Activated CD8-positive, alpha-beta T cell treated with anti-CD3 and anti-CD28 coated beads for 36 hours (primary cell): ENCODE measurements at regions not wholly inside any gene's neighbourhood (a gene's known extent, or its start where the extent isn't known, plus 50 kb on each side); places are given as distances from the start of the nearest gene placed in this dataset.

Source experiments
- ATAC-seq: fragments of 200-7000 bp; cut with Tn5 transposase; one replicate; pipeline ENCODE4 v1.10.0; 2021; ENCODE audit warnings: mild to moderate bottlenecking, moderate library complexity
- CTCF ChIA-PET: fragments of 350-600 bp; sonication (Branson Sonifier 250); formaldehyde crosslinking; loops from one replicate; lab custom pipeline; 2021; ENCODE audit warnings: antibody characterized with exemption; lab: Charles Lee
- POLR2A ChIA-PET: fragments of 350-600 bp; sonication (Branson Sonifier 250); formaldehyde crosslinking; loops from one replicate; lab custom pipeline; 2021; ENCODE audit warnings: antibody characterized with exemption; lab: Charles Lee
- DNase-seq: peaks from one replicate; pipeline ENCODE4 v3.0.0-alpha.2; 2020
- H3K27ac Mint-ChIP-seq: one replicate; pipeline ENCODE4 v1.8.0; 2021; ENCODE audit warnings: mild to moderate bottlenecking, mixed read lengths
- H3K27me3 Mint-ChIP-seq: one replicate; pipeline ENCODE4 v1.8.0; 2021; ENCODE audit warnings: mixed read lengths
- H3K36me3 Mint-ChIP-seq: one replicate; pipeline ENCODE4 v1.8.0; 2021; ENCODE audit warnings: low read depth, mixed read lengths
- H3K4me1 Mint-ChIP-seq: one replicate; pipeline ENCODE4 v1.8.0; 2021; ENCODE audit warnings: low read depth, mixed read lengths
- H3K4me3 Mint-ChIP-seq: one replicate; pipeline ENCODE4 v1.8.0; 2021; ENCODE audit warnings: mild to moderate bottlenecking, moderate library complexity, mixed read lengths
- H3K9me3 Mint-ChIP-seq: one replicate; pipeline ENCODE4 v1.8.0; 2021; ENCODE audit warnings: mixed read lengths
- intact Hi-C: fragments of 100-400 bp; cut with micrococcal nuclease; formaldehyde crosslinking; loops from one replicate; pipeline ENCODE4 v1.10.0; 2022
- TF ChIP-seq, protein P1 (sequence below): fragments of 200-600 bp; IDR thresholded peaks from one replicate; pipeline ENCODE4 v1.8.0; 2022; ENCODE audit warnings: antibody characterized with exemption, mild to moderate bottlenecking

DNA sequence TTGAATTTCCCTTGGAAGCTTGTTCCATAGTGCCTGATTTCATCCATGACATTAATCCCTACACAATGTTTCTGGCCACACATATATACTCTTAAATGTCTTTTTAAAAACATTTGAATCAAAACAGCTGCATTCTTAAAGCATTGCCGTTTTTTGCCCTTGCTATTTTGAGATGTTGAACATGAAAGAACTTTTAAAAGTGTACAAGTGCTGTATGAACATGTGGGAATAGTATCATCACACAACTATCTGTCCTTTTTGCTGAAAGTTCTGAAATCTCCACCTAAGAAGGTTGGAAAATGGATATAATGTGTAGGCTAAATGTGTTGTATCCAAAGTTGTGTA lies 318.7 kb upstream of the UBE2E3 start:
- no peak overlapping the region for H3K4me3 Mint-ChIP-seq
- no peaks in the 10 kb centered on the region for H3K36me3 Mint-ChIP-seq
- CTCF ChIA-PET: no interaction called here
- intact Hi-C loops: no loop called here
- TF ChIP-seq, protein P1, sequence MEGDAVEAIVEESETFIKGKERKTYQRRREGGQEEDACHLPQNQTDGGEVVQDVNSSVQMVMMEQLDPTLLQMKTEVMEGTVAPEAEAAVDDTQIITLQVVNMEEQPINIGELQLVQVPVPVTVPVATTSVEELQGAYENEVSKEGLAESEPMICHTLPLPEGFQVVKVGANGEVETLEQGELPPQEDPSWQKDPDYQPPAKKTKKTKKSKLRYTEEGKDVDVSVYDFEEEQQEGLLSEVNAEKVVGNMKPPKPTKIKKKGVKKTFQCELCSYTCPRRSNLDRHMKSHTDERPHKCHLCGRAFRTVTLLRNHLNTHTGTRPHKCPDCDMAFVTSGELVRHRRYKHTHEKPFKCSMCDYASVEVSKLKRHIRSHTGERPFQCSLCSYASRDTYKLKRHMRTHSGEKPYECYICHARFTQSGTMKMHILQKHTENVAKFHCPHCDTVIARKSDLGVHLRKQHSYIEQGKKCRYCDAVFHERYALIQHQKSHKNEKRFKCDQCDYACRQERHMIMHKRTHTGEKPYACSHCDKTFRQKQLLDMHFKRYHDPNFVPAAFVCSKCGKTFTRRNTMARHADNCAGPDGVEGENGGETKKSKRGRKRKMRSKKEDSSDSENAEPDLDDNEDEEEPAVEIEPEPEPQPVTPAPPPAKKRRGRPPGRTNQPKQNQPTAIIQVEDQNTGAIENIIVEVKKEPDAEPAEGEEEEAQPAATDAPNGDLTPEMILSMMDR: no peak
- H3K4me1 Mint-ChIP-seq: no peaks in the 10 kb centered on the region
- DNase-seq (no peak), ATAC-seq (no peak)
- peaks cover 10% of the 10 kb centered on the region for H3K27me3 Mint-ChIP-seq
- no peak overlapping the region for H3K27ac Mint-ChIP-seq
- POLR2A ChIA-PET: no interaction called here
- no peaks in the 10 kb centered on the region for H3K9me3 Mint-ChIP-seq

DNA sequence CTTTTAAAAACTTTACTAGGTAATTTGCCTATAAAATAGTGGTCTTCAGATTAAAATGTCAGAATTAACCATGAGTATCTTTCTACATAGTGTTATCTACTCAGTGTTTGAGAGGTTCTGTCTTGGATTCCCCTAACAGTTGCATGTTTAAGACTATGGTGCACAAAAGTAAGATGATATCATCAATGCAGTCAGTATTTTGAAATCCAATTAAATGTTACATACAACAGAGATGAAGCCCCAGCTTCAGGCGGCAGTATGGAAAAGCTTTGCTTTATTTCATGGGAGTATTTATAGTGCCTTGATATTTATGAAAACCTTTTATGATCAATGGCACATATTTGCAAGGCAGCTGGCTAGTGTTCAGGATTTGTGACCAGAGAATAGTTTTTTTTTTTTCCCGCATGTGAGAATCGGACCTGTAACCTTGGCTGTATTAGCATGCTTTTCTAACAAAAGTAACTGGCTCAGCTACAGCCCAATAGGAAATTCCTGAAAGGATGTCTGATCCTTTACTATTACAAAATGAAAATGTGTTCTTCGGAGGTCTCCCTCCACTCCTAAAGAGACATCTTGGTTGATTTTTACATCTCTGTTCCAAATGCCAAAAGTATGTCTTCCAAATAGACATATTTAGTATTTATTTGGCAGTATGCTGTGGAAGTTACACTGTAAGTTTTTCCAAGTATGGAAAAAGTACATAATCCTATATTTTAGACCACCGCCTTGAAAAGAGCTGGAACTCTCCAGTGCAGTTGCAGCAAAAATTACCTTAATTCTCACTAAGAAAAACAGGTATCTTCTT lies 319.3 kb upstream of the UBE2E3 start:
- H3K4me1 Mint-ChIP-seq: no peaks in the 10 kb centered on the region
- CTCF ChIA-PET: no interaction called here
- TF ChIP-seq, protein P1: no peak
- no peak overlapping the region for H3K27ac Mint-ChIP-seq
- no peak for ATAC-seq
- intact Hi-C loops: no loop called here
- POLR2A ChIA-PET: no interaction called here
- no peak overlapping the region for H3K4me3 Mint-ChIP-seq
- H3K36me3 Mint-ChIP-seq: no peaks in the 10 kb centered on the region
- H3K9me3 Mint-ChIP-seq: no peaks in the 10 kb centered on the region
- peaks cover 10% of the 10 kb centered on the region for H3K27me3 Mint-ChIP-seq
- DNase-seq: no peak

DNA sequence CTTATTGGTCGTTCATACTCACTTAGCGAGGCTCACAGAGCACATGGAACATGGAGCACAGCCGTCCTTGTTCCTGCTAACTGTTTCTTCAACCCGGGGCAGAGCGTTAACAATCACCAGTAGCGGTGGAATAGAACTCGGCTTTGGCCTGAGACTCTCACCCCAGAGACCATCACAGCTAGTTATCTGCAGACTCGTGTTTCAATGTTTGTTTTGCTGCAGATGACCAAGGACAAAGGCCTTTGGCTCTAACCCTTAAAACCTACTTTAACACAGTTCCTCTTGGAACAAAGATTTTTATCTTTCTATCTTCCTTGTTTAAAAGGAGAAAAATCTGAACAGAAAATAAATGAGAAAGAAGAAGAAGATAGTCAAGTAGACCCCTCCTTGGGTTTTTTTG lies 320.2 kb upstream of the UBE2E3 start:
- Mint-ChIP-seq H3K9me3 (no peaks in the 10 kb centered on the region), H3K36me3 (no peaks in the 10 kb centered on the region), H3K4me1 (no peaks in the 10 kb centered on the region), H3K27ac (no peak overlapping the region), H3K4me3 (no peak overlapping the region), H3K27me3 (peaks cover 10% of the 10 kb centered on the region)
- no peak for ATAC-seq
- TF ChIP-seq, protein P1: no peak
- intact Hi-C loops: no loop called here
- ChIA-PET POLR2A (no interaction called here), CTCF (no interaction called here)
- no peak for DNase-seq

GRCh38 chr2:180657054-180657453 lies 323.4 kb upstream of the UBE2E3 start:
- Mint-ChIP-seq H3K9me3 (no peaks in the 10 kb centered on the region), H3K4me3 (no peak overlapping the region), H3K36me3 (no peaks in the 10 kb centered on the region), H3K27me3 (peaks cover 2% of the 10 kb centered on the region), H3K27ac (no peak overlapping the region), H3K4me1 (no peaks in the 10 kb centered on the region)
- TF ChIP-seq, protein P1: no peak
- ChIA-PET CTCF (no interaction called here), POLR2A (no interaction called here)
- no peak for DNase-seq
- no peak for ATAC-seq
- intact Hi-C loops: no loop called here

DNA sequence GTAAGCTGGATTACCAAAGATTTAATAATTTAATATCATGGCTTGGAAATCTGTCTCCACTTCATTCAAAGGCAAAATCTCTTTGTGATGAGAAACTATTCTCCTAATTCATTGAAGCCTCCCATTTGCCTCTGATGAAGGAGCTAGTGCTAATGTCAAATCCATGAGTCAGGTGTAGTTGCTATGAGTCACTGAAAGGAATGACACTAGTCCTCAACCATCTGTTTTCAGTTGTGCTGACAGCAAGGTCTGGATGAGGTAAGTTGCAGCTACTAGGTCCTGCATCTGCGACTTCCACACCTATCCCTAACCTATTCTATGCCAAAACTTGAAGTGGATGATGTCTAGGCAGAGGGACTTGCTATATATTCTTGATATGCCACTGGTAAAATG lies 324.0 kb upstream of the UBE2E3 start:
- intact Hi-C loops: no loop called here
- ATAC-seq (no peak), DNase-seq (no peak)
- H3K9me3 Mint-ChIP-seq: no peaks in the 10 kb centered on the region
- ChIA-PET POLR2A (no interaction called here), CTCF (no interaction called here)
- TF ChIP-seq, protein P1: no peak
- no peak overlapping the region for H3K27ac Mint-ChIP-seq
- H3K4me3 Mint-ChIP-seq: no peak overlapping the region
- no peaks in the 10 kb centered on the region for H3K4me1 Mint-ChIP-seq
- peaks cover 2% of the 10 kb centered on the region for H3K27me3 Mint-ChIP-seq
- H3K36me3 Mint-ChIP-seq: no peaks in the 10 kb centered on the region
